ENCODE measurements at regions not wholly inside any gene's neighbourhood (a gene's known extent, or its start where the extent isn't known, plus 50 kb on each side); places are given as distances from the start of the nearest gene placed in this dataset.

DNA sequence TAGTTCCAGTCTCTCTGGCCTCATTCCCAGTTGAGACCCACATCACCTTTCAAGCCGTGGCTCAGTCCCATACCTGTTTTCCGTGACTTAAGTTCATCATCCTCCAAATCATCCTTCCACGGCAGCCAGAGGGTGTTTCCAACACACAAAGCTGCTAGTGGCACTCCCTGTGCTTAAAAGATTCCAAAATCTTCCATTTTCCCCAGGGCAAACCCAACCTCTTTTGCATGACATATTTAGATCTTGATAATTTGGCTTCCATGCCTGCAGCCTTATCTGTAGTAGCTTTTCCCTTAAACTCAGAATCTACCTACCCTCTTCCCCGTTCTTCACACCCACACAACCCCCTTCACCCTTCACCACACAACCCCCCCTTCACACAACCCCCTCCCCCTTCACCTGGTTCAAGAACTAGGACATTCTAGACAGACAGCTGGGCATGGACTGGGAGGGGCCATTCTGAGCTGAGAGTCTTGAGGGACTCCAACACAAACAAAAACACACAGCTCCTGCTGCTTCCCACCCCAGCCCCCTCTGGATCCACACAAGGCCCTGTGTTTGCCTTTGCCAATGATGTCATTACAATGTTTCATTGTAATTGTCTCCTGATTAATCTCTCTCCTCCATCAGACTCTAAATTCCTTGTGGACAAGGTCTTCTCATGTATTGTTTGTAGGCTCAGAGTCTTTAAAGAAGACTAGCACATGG lies 268.2 kb downstream of the SH3GL2 start:
- TF ChIP-seq, protein P1, sequence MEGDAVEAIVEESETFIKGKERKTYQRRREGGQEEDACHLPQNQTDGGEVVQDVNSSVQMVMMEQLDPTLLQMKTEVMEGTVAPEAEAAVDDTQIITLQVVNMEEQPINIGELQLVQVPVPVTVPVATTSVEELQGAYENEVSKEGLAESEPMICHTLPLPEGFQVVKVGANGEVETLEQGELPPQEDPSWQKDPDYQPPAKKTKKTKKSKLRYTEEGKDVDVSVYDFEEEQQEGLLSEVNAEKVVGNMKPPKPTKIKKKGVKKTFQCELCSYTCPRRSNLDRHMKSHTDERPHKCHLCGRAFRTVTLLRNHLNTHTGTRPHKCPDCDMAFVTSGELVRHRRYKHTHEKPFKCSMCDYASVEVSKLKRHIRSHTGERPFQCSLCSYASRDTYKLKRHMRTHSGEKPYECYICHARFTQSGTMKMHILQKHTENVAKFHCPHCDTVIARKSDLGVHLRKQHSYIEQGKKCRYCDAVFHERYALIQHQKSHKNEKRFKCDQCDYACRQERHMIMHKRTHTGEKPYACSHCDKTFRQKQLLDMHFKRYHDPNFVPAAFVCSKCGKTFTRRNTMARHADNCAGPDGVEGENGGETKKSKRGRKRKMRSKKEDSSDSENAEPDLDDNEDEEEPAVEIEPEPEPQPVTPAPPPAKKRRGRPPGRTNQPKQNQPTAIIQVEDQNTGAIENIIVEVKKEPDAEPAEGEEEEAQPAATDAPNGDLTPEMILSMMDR (IDR thresholded peaks at IDR 0.05) = no peak
- no peak for TF ChIP-seq POLR2A (IDR thresholded peaks at IDR 0.05)
- WGBS, 2 donors = 57 to 59% methylated on average over 4 of the region's 4 CpGs
- intact Hi-C loops (cut with DNase I; ENCODE audit: low total_unique reads) = no loop called here
- DNase-seq (ENCODE audit: low spot score in 2 of 2) = no peak
- H3K4me3 ChIP-seq (ENCODE audit: low read depth, poor library complexity, severe bottlenecking) = no peak overlapping the region

DNA sequence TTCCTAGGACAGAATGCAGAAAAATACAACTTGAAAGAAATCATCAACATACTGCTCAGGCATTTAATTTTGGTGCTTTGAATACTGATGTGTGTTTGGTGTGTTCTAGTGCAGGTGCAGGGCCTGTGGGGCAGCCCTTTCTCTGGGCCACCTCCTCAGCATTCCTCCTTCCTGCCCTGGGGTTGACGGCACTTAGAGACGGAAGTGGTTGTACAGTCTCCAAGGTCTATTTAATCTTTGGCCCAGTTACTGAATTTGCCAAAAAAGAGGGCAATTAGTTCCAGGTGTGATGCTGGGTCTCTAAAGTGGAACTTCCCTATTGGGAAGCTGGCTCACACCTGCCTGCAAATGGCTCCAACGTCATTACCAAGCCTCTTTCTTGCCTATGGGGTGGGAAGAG lies 269.0 kb downstream of the SH3GL2 start:
- 17 to 24% methylated on average over 3 of the region's 3 CpGs for WGBS, 2 donors
- H3K4me3 ChIP-seq (ENCODE audit: low read depth, poor library complexity, severe bottlenecking) = no peak overlapping the region
- intact Hi-C loops (cut with DNase I; ENCODE audit: low total_unique reads) = no loop called here
- DNase-seq (ENCODE audit: low spot score in 2 of 2) = no peak
- TF ChIP-seq, protein P1 (IDR thresholded peaks at IDR 0.05) = no peak
- no peak for TF ChIP-seq POLR2A (IDR thresholded peaks at IDR 0.05)

DNA sequence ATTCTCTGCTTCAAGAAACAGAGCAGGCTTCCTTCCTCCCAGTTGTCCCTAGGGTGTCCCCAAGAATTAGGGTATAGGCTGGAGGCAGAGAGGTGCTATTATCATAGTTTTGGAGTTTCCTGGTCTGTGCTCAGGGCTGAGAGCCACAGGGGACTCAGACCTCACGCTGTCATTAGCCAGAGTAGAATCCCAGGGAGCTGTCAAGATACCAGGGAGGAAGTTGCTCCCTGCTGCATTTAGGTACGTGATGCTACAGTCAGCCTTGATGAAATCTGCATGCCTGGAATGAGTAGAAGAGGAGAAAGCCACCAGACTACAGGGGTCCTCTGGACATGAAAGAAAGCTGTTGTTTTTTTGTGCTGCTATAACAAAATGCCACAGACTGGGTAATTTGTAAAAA lies 273.2 kb downstream of the SH3GL2 start:
- no peak for DNase-seq (ENCODE audit: low spot score in 2 of 2)
- WGBS, 2 donors = 58 to 74% methylated on average over 2 of the region's 2 CpGs
- intact Hi-C loops (cut with DNase I; ENCODE audit: low total_unique reads) = no loop called here
- H3K4me3 ChIP-seq (ENCODE audit: low read depth, poor library complexity, severe bottlenecking) = no peak overlapping the region
- no peak for TF ChIP-seq POLR2A (IDR thresholded peaks at IDR 0.05)
- TF ChIP-seq, protein P1 (IDR thresholded peaks at IDR 0.05) = no peak

DNA sequence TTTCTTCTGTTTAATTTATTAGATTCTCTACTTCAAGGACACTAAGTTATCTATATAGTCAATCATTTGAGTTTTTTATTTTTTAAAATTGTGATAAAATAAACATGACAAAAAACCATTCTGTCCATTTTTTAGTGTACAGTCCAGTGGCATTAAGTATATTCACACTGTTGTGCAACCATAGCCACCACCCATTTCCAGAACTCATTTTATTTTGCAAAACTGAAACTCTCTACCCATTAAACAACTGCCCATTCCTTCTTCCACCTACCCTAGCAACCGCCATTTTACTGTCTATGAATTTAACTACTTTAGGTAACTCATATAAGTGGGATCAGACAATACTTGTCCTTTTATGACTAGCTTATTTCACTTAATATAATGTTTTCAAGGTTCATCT lies 275.6 kb downstream of the SH3GL2 start:
- WGBS, 2 donors = 95 to 97% methylated on average over 1 of the region's 1 CpG
- DNase-seq (ENCODE audit: low spot score in 2 of 2) = no peak
- intact Hi-C loops (cut with DNase I; ENCODE audit: low total_unique reads) = no loop called here
- no peak overlapping the region for H3K4me3 ChIP-seq (ENCODE audit: low read depth, poor library complexity, severe bottlenecking)
- TF ChIP-seq POLR2A (IDR thresholded peaks at IDR 0.05) = no peak

DNA sequence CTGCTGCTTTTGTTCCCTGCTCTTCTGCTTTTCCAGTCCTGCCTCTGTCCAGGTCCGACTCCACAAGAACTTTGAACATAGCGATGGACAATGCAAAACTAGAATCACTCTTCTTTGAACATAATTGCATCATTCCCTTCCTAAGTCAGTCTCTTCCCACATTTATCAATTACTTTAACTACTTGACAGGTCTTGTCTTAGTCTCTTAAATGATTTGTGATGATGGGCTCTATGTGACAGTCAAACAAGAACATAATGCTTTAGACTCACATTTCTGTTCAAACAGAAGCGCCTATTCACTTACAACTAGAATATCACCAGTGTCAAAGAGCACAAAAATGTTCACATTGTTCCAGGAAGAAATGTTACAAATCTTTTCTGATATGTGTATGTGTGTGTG lies 278.1 kb downstream of the SH3GL2 start:
- intact Hi-C loops (cut with DNase I; ENCODE audit: low total_unique reads) = loop anchor here (5.0 kb wide), 1 partner anchor 1340 kb away; no protein-coding TSS in a partner anchor
- no peak for DNase-seq (ENCODE audit: low spot score in 2 of 2)
- no peak overlapping the region for H3K4me3 ChIP-seq (ENCODE audit: low read depth, poor library complexity, severe bottlenecking)
- TF ChIP-seq POLR2A (IDR thresholded peaks at IDR 0.05) = no peak
- TF ChIP-seq, protein P1 (IDR thresholded peaks at IDR 0.05) = no peak
- WGBS, 2 donors = 92 to 95% methylated on average over 3 of the region's 3 CpGs

DNA sequence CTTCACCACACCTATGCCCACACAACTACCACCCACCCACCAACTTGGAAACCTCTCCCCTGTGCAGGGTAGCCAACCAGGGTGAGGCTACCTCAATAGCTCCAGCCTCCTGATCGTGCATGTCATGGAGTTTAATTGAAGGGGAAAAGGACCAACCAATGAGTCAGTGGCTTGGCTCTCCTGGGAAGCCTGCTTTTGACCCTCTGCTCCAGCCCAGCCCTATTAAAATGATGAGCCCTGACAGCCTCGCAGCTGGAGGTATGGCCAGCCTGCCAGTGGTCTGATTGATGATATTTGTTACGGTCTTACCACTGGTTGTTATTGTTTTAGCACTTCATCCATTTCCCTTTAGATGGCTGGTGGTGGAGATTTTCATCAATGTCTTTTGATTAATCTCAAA lies 280.4 kb downstream of the SH3GL2 start:
- TF ChIP-seq POLR2A (IDR thresholded peaks at IDR 0.05) = no peak
- TF ChIP-seq, protein P1 (IDR thresholded peaks at IDR 0.05) = no peak
- 60 to 61% methylated on average over 3 of the region's 3 CpGs for WGBS, 2 donors
- H3K4me3 ChIP-seq (ENCODE audit: low read depth, poor library complexity, severe bottlenecking) = no peak overlapping the region
- intact Hi-C loops (cut with DNase I; ENCODE audit: low total_unique reads) = loop anchor here (5.0 kb wide), 1 partner anchor 1338 kb away; no protein-coding TSS in a partner anchor
- DNase-seq (ENCODE audit: low spot score in 2 of 2) = no peak
